Karpas-422 (cell line): ENCODE measurements at regions not wholly inside any gene's neighbourhood (a gene's known extent, or its start where the extent isn't known, plus 50 kb on each side); places are given as distances from the start of the nearest gene placed in this dataset.

Experiments used
- DNase-seq: peaks from one replicate; pipeline ENCODE4 v3.0.0-alpha.2; 2015
- H2AFZ ChIP-seq: fragments of 200-600 bp; sonication (generic); 2 replicates; pipeline ENCODE4 v1.6.1; 2014; ENCODE audit warnings: antibody characterized with exemption, low read length, mixed read lengths
- H3K27ac ChIP-seq: fragments of 200-600 bp; sonication (generic); 2 replicates; pipeline ENCODE4 v1.5.1; 2014; ENCODE audit warnings: mild to moderate bottlenecking, low read length, moderate library complexity
- H3K27me3 ChIP-seq: fragments of 200-600 bp; sonication (generic); 2 replicates; pipeline ENCODE4 v1.6.1; 2014; ENCODE audit warnings: low read length, mixed read lengths
- H3K36me3 ChIP-seq: fragments of 200-600 bp; sonication (generic); 2 replicates; pipeline ENCODE4 v1.6.1; 2014; ENCODE audit warnings: low read length, mixed read lengths; ENCODE audit not compliant: insufficient read depth
- H3K4me1 ChIP-seq: fragments of 200-600 bp; sonication (generic); 2 replicates; pipeline ENCODE4 v1.6.1; 2014; ENCODE audit warnings: mild to moderate bottlenecking, low read length, mixed read lengths
- H3K4me2 ChIP-seq: fragments of 200-600 bp; sonication (generic); 2 replicates; pipeline ENCODE4 v1.6.1; 2014; ENCODE audit warnings: low read length, low read depth, mild to moderate bottlenecking; ENCODE audit not compliant: poor library complexity, severe bottlenecking
- H3K4me3 ChIP-seq: fragments of 200-600 bp; sonication (generic); 2 replicates; pipeline ENCODE4 v1.5.1; 2014; ENCODE audit warnings: mild to moderate bottlenecking, antibody characterized with exemption, low read length, mixed read lengths
- H3K79me2 ChIP-seq: fragments of 200-600 bp; sonication (generic); 2 replicates; pipeline ENCODE4 v1.6.1; 2014; ENCODE audit warnings: mild to moderate bottlenecking, low read length, mixed read lengths
- H3K9ac ChIP-seq: fragments of 200-600 bp; sonication (generic); 2 replicates; pipeline ENCODE4 v1.6.0; 2014; ENCODE audit warnings: low read length
- H3K9me2 ChIP-seq: fragments of 200-600 bp; sonication (generic), shearing (Covaris generic); replicated peaks from 2 replicates; pipeline ENCODE4 v1.6.0; 2014; ENCODE audit warnings: mild to moderate bottlenecking, low read length, moderate library complexity; ENCODE audit not compliant: insufficient read depth
- H3K9me3 ChIP-seq: fragments of 300-700, 200-600 bp; sonication (generic); 2 replicates; pipeline ENCODE4 v1.6.1; 2014; ENCODE audit warnings: low read length, mixed read lengths
- H4K20me1 ChIP-seq: fragments of 200-600 bp; sonication (generic); 2 replicates; pipeline ENCODE4 v1.6.1; 2014; ENCODE audit warnings: mild to moderate bottlenecking, antibody characterized with exemption, low read length, low read depth; ENCODE audit not compliant: insufficient read depth

GRCh38 chr4:57491388-57491787, 381.2 kb upstream of the IGFBP7 start:
- Histone ChIP-seq H3K36me3 (no peaks in the 10 kb centered on the region), H3K4me3 (no peak overlapping the region), H2AFZ (no peak overlapping the region), H3K9ac (no peak overlapping the region), H3K27ac (no peak overlapping the region), H3K27me3 (no peaks in the 10 kb centered on the region), H3K79me2 (no peaks in the 10 kb centered on the region), H3K4me2 (no peak overlapping the region), H3K9me3 (peaks cover 8% of the 10 kb centered on the region; the same call in 1 of the 2 replicates), H4K20me1 (no peaks in the 10 kb centered on the region), H3K9me2 (no peaks in the 10 kb centered on the region; the same call in 1 of the 2 replicates), H3K4me1 (no peaks in the 10 kb centered on the region)
- DNase-seq, result no peak

GRCh38 chr4:57490520-57491255, 380.5 kb upstream of the IGFBP7 start:
- Histone ChIP-seq H2AFZ (no peak overlapping the region), H3K36me3 (no peaks in the 10 kb centered on the region), H3K27ac (no peak overlapping the region), H3K9me2 (no peaks in the 10 kb centered on the region; the same call in 1 of the 2 replicates), H3K27me3 (no peaks in the 10 kb centered on the region), H3K4me2 (no peak overlapping the region), H3K4me1 (no peaks in the 10 kb centered on the region), H3K4me3 (no peak overlapping the region), H3K9me3 (peaks cover 8% of the 10 kb centered on the region; the same call in 1 of the 2 replicates), H3K9ac (no peak overlapping the region), H3K79me2 (no peaks in the 10 kb centered on the region), H4K20me1 (no peaks in the 10 kb centered on the region)
- no peak for DNase-seq

- no peak for DNase-seq
- no peak overlapping the region for H3K4me2 ChIP-seq
- H3K9ac ChIP-seq, result no peak overlapping the region
- H3K79me2 ChIP-seq, result no peaks in the 10 kb centered on the region
- H3K4me1 ChIP-seq, result no peaks in the 10 kb centered on the region
- no peaks in the 10 kb centered on the region for H3K9me2 ChIP-seq
- no peaks in the 10 kb centered on the region for H4K20me1 ChIP-seq
- H3K36me3 ChIP-seq, result no peaks in the 10 kb centered on the region
- H2AFZ ChIP-seq, result no peak overlapping the region
- H3K9me3 ChIP-seq, result peaks cover 3% of the 10 kb centered on the region; the same call in 1 of the 2 replicates
- no peak overlapping the region for H3K4me3 ChIP-seq
- no peaks in the 10 kb centered on the region for H3K27me3 ChIP-seq
- H3K27ac ChIP-seq, result no peak overlapping the region
Measured at GRCh38 chr4:57488366-57489162, 378.4 kb upstream of the IGFBP7 start.

GRCh38 chr4:57475424-57475823, 365.2 kb upstream of the IGFBP7 start:
- Histone ChIP-seq H3K4me3 (no peak overlapping the region), H2AFZ (no peak overlapping the region), H3K79me2 (no peaks in the 10 kb centered on the region), H3K9me3 (peaks cover 11% of the 10 kb centered on the region; the same call in 1 of the 2 replicates), H3K9me2 (no peaks in the 10 kb centered on the region), H3K36me3 (no peaks in the 10 kb centered on the region), H4K20me1 (no peaks in the 10 kb centered on the region), H3K27ac (no peak overlapping the region), H3K9ac (no peak overlapping the region), H3K27me3 (no peaks in the 10 kb centered on the region), H3K4me1 (no peaks in the 10 kb centered on the region), H3K4me2 (no peak overlapping the region)
- DNase-seq, result no peak

GRCh38 chr4:57465321-57466056, 355.3 kb upstream of the IGFBP7 start:
- H2AFZ ChIP-seq, result no peak overlapping the region
- no peaks in the 10 kb centered on the region for H4K20me1 ChIP-seq
- no peak overlapping the region for H3K4me3 ChIP-seq
- no peak for DNase-seq
- H3K79me2 ChIP-seq, result no peaks in the 10 kb centered on the region
- no peaks in the 10 kb centered on the region; the same call in 1 of the 2 replicates for H3K9me3 ChIP-seq
- no peak overlapping the region for H3K4me2 ChIP-seq
- no peaks in the 10 kb centered on the region for H3K36me3 ChIP-seq
- no peak overlapping the region for H3K9ac ChIP-seq
- H3K4me1 ChIP-seq, result no peaks in the 10 kb centered on the region
- no peaks in the 10 kb centered on the region for H3K9me2 ChIP-seq
- H3K27me3 ChIP-seq, result no peaks in the 10 kb centered on the region
- H3K27ac ChIP-seq, result no peak overlapping the region

- H3K9ac ChIP-seq, result no peak overlapping the region
- no peaks in the 10 kb centered on the region for H4K20me1 ChIP-seq
- no peaks in the 10 kb centered on the region for H3K36me3 ChIP-seq
- H3K4me1 ChIP-seq, result no peaks in the 10 kb centered on the region
- H3K9me2 ChIP-seq, result no peaks in the 10 kb centered on the region
- no peak overlapping the region for H3K27ac ChIP-seq
- no peak overlapping the region for H3K4me2 ChIP-seq
- no peaks in the 10 kb centered on the region; the same call in 1 of the 2 replicates for H3K9me3 ChIP-seq
- H2AFZ ChIP-seq, result no peak overlapping the region
- no peak for DNase-seq
- no peaks in the 10 kb centered on the region for H3K27me3 ChIP-seq
- H3K4me3 ChIP-seq, result no peak overlapping the region
- no peaks in the 10 kb centered on the region for H3K79me2 ChIP-seq
Measured at GRCh38 chr4:57462843-57463242, 352.7 kb upstream of the IGFBP7 start.

GRCh38 chr4:57460967-57461366, 350.8 kb upstream of the IGFBP7 start:
- Histone ChIP-seq H3K9ac (no peak overlapping the region), H3K4me2 (no peak overlapping the region), H3K27ac (no peak overlapping the region), H4K20me1 (no peaks in the 10 kb centered on the region), H3K4me3 (no peak overlapping the region), H3K36me3 (no peaks in the 10 kb centered on the region), H3K9me2 (no peaks in the 10 kb centered on the region), H3K4me1 (no peaks in the 10 kb centered on the region), H3K79me2 (no peaks in the 10 kb centered on the region), H2AFZ (no peak overlapping the region), H3K9me3 (no peaks in the 10 kb centered on the region; the same call in 1 of the 2 replicates), H3K27me3 (no peaks in the 10 kb centered on the region)
- DNase-seq, result no peak

GRCh38 chr4:57448901-57449300, 338.7 kb upstream of the IGFBP7 start:
- Histone ChIP-seq H3K27me3 (no peaks in the 10 kb centered on the region), H3K9ac (no peak overlapping the region), H3K4me2 (no peak overlapping the region), H2AFZ (no peak overlapping the region), H3K4me3 (no peak overlapping the region), H3K9me3 (peaks cover 14% of the 10 kb centered on the region), H4K20me1 (no peaks in the 10 kb centered on the region), H3K79me2 (no peaks in the 10 kb centered on the region), H3K27ac (no peak overlapping the region), H3K36me3 (no peaks in the 10 kb centered on the region), H3K9me2 (no peaks in the 10 kb centered on the region), H3K4me1 (no peaks in the 10 kb centered on the region)
- DNase-seq, result no peak
